ENCODE measurements at regions not wholly inside any gene's neighbourhood (a gene's known extent, or its start where the extent isn't known, plus 50 kb on each side); places are given as distances from the start of the nearest gene placed in this dataset.

- Mint-ChIP-seq H3K4me1 (no peaks in the 10 kb centered on the region), H3K4me3 (no peak overlapping the region), H3K27ac (no peak overlapping the region), H3K36me3 (peaks cover 4% of the 10 kb centered on the region; the same call in 1 of the 2 replicates), H3K9me3 (peaks cover 10% of the 10 kb centered on the region), H3K27me3 (ENCODE audit: low read depth) (no peaks in the 10 kb centered on the region)
- ChIA-PET POLR2A (no interaction called here), CTCF (no interaction called here)
- TF ChIP-seq GTF2I (CRISPR knock-in tag; conservative IDR thresholded peaks at IDR 0.05): no peak
- ATAC-seq (no peak), DNase-seq (ENCODE audit: low spot score) (no peak)
Measured at GRCh38 chr17:62178579-62178978, 113.5 kb upstream of the MED13 start.

- Mint-ChIP-seq H3K4me3 (no peak overlapping the region), H3K36me3 (no peaks in the 10 kb centered on the region), H3K4me1 (no peaks in the 10 kb centered on the region), H3K27ac (no peak overlapping the region), H3K27me3 (ENCODE audit: low read depth) (no peaks in the 10 kb centered on the region), H3K9me3 (no peaks in the 10 kb centered on the region)
- ATAC-seq (no peak), DNase-seq (ENCODE audit: low spot score) (no peak)
- ChIA-PET POLR2A (no interaction called here), CTCF (no interaction called here)
- no peak for TF ChIP-seq JAZF1 (CRISPR knock-in tag; IDR thresholded peaks at IDR 0.05)
Measured at GRCh38 chr17:62172492-62173291, 107.6 kb upstream of the MED13 start.

DNA sequence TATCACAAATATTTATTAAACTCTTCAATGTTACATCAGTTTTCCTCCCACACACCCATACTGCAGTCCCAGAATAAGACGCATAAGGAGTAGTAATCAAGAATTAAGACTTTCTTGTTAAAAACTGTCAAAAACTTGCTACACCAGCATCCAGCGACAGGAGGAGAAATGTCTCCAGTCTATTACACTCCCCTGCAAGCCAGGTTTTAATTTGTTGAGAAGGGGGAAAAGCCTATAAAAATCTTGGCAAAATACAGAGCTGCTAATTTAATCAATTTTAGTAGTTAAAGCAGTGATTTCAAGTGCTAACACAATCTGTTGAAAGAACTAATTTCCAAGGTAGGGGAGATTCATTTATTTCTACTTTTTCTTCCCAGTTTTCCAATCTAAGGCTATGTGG, 102.0 kb upstream of the MED13 start:
- ATAC-seq (no peak), DNase-seq (ENCODE audit: low spot score) (no peak)
- Mint-ChIP-seq H3K27me3 (ENCODE audit: low read depth) (no peaks in the 10 kb centered on the region), H3K4me3 (no peak overlapping the region), H3K4me1 (no peaks in the 10 kb centered on the region), H3K27ac (no peak overlapping the region), H3K9me3 (no peaks in the 10 kb centered on the region), H3K36me3 (no peaks in the 10 kb centered on the region)
- ChIA-PET CTCF (no interaction called here), POLR2A (no interaction called here)
- TF ChIP-seq CDX4 (CRISPR knock-in tag; IDR thresholded peaks at IDR 0.05; ENCODE audit: borderline replicate concordance): no peak
- no peak for TF ChIP-seq ZNF219 (CRISPR knock-in tag; IDR thresholded peaks at IDR 0.05; ENCODE audit: borderline replicate concordance)
- no peak for TF ChIP-seq OVOL2 (CRISPR knock-in tag; IDR thresholded peaks at IDR 0.05; ENCODE audit: borderline replicate concordance)
- TF ChIP-seq ARID4B (CRISPR knock-in tag; IDR thresholded peaks at IDR 0.05; ENCODE audit: borderline replicate concordance): no peak
- TF ChIP-seq SMAD3 (CRISPR knock-in tag; IDR thresholded peaks at IDR 0.05; ENCODE audit: borderline replicate concordance): no peak
- TF ChIP-seq PRDM15 (CRISPR knock-in tag; IDR thresholded peaks at IDR 0.05): no peak
- TF ChIP-seq HMGA2 (CRISPR knock-in tag; IDR thresholded peaks at IDR 0.05): no peak

Measured in WTC11 (cell line).